Spleen (tissue), 11 donors: ENCODE measurements at regions not wholly inside any gene's neighbourhood (a gene's known extent, or its start where the extent isn't known, plus 50 kb on each side); places are given as distances from the start of the nearest gene placed in this dataset.

Source experiments
- DNase-seq: peaks from one replicate; pipeline ENCODE4 v3.0.0-alpha.2; 2020
- H3K27ac ChIP-seq, 8 donors: fragments of 200-600 bp; sonication (generic) in 7 of 8; 1 replicate in 4 of 8; 2 replicates in 4 of 8; pipeline versions ENCODE4 v1.5.0 to v1.8.0; 2016 to 2021; ENCODE audit warnings: inconsistent platforms in 4 of 8, mild to moderate bottlenecking in 4 of 8, moderate library complexity in 1 of 8
- H3K27me3 ChIP-seq, 7 donors: fragments of 200-600 bp; sonication (generic) in 6 of 7; replicated peaks in 1 of 7; 1 replicate in 4 of 7; 2 replicates in 3 of 7; pipeline versions ENCODE4 v1.5.0 to v1.8.0; 2016 to 2021; ENCODE audit warnings: inconsistent platforms in 3 of 7, mild to moderate bottlenecking in 1 of 7
- H3K36me3 ChIP-seq, 6 donors: fragments of 200-600 bp; sonication (generic) in 5 of 6; 1 replicate in 4 of 6; 2 replicates in 2 of 6; pipeline versions ENCODE4 v1.5.0 to v1.8.0; 2016 to 2021; ENCODE audit warnings: inconsistent platforms in 2 of 6
- H3K4me1 ChIP-seq, 6 donors: fragments of 200-600 bp; sonication (generic) in 5 of 6; 1 replicate in 3 of 6; 2 replicates in 3 of 6; pipeline versions ENCODE4 v1.5.0 to v1.8.0; 2016 to 2021; ENCODE audit warnings: inconsistent platforms in 3 of 6
- H3K4me3 ChIP-seq, 8 donors: fragments of 200-600 bp; sonication (generic) in 7 of 8; 1 replicate in 4 of 8; 2 replicates in 4 of 8; pipeline versions ENCODE4 v1.5.0 to v1.8.0; 2016 to 2021; ENCODE audit warnings: inconsistent platforms in 4 of 8, mild to moderate bottlenecking in 4 of 8, moderate library complexity in 2 of 8
- H3K9me3 ChIP-seq, 8 donors: fragments of 200-600 bp; sonication (generic) in 7 of 8; 1 replicate in 4 of 8; 2 replicates in 4 of 8; pipeline versions ENCODE4 v1.5.0 to v1.8.0; 2016 to 2021; ENCODE audit warnings: inconsistent platforms in 4 of 8
- POLR2A ChIP-seq, 3 donors: fragments of 450-650 bp; IDR thresholded peaks; one replicate each; pipeline ENCODE4 v1.5.1; 2017; ENCODE audit warnings: antibody characterized with exemption in 3 of 3, mild to moderate bottlenecking in 1 of 3
- POLR2AphosphoS5 ChIP-seq, 3 donors: sonication (generic); formaldehyde crosslinking; IDR thresholded peaks; one replicate each; pipeline ENCODE4 v1.5.1; 2017; ENCODE audit warnings: antibody characterized with exemption in 3 of 3
- WGBS, 5 donors: extraction: QIAGEN DNeasy Blood & Tissue Kit in 3 of 5; methylation state at CpG; one replicate each; pipeline versions ENCODE4 v1.1.5 to v1.1.7; 2013 to 2018; 5-methylcytosine and 5-hydroxymethylcytosine counted together
- intact Hi-C: fragments of 100-400 bp; cut with DNase I; formaldehyde crosslinking; loops from one replicate; pipeline ENCODE4 v1.15.0; 2023; ENCODE audit warnings: low total_unique reads
- TF ChIP-seq, protein P1 (sequence below), 11 experiments: fragments of 200-600 bp in 7 of 11; fragments of 450-650 bp in 4 of 11; sonication (generic) in 4 of 11; IDR thresholded peaks in 8 of 11; conservative IDR thresholded peaks in 3 of 11; 1 replicate in 7 of 11; 2 replicates in 4 of 11; pipeline versions ENCODE4 v1.4.0 to v1.8.0; 2016 to 2021; ENCODE audit warnings: antibody characterized with exemption in 11 of 11, inconsistent platforms in 4 of 11, mild to moderate bottlenecking in 1 of 11
- donor health status: healthy with polysubstance abuse.
- donor health status: DM: no; HTN: no; CAD: no; lungs with moderate emphysema.
- donor health status: DM: no; HTN: no; CAD: no.
- donor health status: Bipolar disorder and iron deficiency.
- donor health status: healthy.
- donor health status: DM: no; HTN: no; CAD: no.
- donor health status: DM: yes; HTN: yes; CAD: no.

DNA sequence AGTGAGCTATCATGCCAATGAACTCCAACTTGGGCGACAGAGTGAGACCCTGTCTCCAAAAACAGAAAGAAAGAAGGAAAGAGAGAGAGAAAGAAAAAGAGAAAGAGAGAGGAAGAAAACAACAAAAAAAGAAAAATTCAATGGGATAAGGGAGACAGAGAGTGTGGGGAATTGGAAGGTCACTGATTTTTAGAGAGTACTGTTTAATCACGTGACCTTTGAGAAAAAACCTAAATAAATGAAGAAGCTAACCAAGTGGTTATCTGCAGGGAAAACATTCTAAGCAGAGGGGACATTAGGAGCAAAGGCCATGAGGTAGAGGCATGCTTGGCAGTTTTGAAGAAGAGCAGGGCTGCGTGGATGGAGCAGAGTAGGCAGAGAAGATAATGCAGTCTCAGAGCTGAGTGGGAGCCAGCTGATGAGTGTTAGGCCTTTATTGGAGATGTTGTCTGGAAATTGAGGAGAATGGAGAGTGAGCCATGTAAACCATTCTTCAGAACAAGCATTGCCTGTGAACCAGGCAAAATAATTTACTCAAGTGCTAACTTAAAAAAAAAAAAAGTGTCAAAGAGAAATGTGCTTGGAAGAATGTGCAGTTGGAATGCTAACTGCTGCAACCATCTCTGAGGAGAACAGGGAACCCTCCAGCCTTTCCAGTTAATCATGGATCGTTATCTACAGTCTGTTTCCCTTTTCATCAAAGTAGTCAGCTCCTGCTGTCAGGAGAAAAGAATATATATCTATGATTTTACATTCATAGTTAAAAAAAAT is 377.3 kb upstream of the SEMA6D start:
- Histone ChIP-seq H3K27me3 (no peaks in the 10 kb centered on the region), H3K27ac (no peak overlapping the region), H3K4me1 (no peaks in the 10 kb centered on the region), H3K9me3 (peaks cover 0 to 3% (median 0%) of the 10 kb centered on the region in 8 donors), H3K4me3 (no peak overlapping the region), H3K36me3 (no peaks in the 10 kb centered on the region)
- WGBS, 5 donors: 72 to 88% (median 79%) methylated on average over 4 of the region's 4 CpGs
- intact Hi-C loops: no loop called here
- DNase-seq: no peak
- TF ChIP-seq POLR2A (IDR thresholded peaks at IDR 0.05) (no peak), POLR2AphosphoS5 (IDR thresholded peaks at IDR 0.05) (no peak)
- TF ChIP-seq, protein P1, sequence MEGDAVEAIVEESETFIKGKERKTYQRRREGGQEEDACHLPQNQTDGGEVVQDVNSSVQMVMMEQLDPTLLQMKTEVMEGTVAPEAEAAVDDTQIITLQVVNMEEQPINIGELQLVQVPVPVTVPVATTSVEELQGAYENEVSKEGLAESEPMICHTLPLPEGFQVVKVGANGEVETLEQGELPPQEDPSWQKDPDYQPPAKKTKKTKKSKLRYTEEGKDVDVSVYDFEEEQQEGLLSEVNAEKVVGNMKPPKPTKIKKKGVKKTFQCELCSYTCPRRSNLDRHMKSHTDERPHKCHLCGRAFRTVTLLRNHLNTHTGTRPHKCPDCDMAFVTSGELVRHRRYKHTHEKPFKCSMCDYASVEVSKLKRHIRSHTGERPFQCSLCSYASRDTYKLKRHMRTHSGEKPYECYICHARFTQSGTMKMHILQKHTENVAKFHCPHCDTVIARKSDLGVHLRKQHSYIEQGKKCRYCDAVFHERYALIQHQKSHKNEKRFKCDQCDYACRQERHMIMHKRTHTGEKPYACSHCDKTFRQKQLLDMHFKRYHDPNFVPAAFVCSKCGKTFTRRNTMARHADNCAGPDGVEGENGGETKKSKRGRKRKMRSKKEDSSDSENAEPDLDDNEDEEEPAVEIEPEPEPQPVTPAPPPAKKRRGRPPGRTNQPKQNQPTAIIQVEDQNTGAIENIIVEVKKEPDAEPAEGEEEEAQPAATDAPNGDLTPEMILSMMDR (IDR thresholded peaks at IDR 0.05 in 8 of 11, conservative IDR thresholded peaks at IDR 0.05 in 3 of 11): no peak

DNA sequence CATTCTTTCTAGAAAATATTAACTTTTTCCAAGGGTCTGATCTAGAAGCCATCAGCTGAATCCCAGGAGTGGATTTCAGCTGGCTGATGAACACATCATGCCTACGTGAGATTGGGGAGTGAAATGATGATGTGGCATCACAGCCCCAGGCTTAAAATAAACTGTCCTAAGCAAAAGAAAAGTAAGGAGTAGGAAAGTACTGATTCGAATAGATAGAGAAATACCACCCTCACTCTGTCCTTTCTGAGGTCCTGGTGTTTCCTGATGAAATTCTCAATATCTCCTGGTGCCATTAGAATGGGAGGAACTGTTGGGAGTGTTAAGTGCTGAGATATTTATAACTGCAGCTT is 376.8 kb upstream of the SEMA6D start:
- DNase-seq: no peak
- intact Hi-C loops: no loop called here
- H3K27ac ChIP-seq: no peak overlapping the region
- TF ChIP-seq POLR2A (IDR thresholded peaks at IDR 0.05) (no peak), POLR2AphosphoS5 (IDR thresholded peaks at IDR 0.05) (no peak)
- TF ChIP-seq, protein P1 (IDR thresholded peaks at IDR 0.05 in 8 of 11, conservative IDR thresholded peaks at IDR 0.05 in 3 of 11): no peak
- 60 to 74% (median 63%) methylated on average over 2 of the region's 2 CpGs for WGBS, 5 donors
- no peaks in the 10 kb centered on the region for H3K9me3 ChIP-seq
- no peaks in the 10 kb centered on the region for H3K4me1 ChIP-seq
- H3K36me3 ChIP-seq: no peaks in the 10 kb centered on the region
- no peaks in the 10 kb centered on the region for H3K27me3 ChIP-seq
- no peak overlapping the region for H3K4me3 ChIP-seq

DNA sequence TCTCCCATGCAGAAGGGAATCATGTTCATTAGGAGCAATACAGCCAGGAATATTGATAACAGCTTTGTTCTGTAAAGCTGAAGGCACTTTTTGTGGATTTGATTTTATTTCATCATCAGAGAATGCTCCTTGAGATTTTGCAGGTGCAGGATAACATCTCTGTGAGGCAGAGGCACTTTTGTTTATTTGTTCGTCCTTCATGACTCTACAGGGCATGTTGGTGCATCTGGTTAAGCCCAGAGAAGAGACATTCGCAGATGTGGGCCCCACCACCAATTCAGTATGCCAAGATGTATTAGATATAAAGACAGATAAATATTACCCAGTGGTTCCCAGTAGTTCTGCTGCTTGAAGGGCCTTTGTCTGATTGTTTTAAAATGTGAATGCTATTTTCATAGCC is 368.1 kb upstream of the SEMA6D start:
- H3K36me3 ChIP-seq: no peaks in the 10 kb centered on the region
- intact Hi-C loops: no loop called here
- H3K4me1 ChIP-seq: no peaks in the 10 kb centered on the region
- H3K4me3 ChIP-seq: no peak overlapping the region
- H3K27ac ChIP-seq: no peak overlapping the region
- WGBS, 5 donors: 75 to 82% (median 81%) methylated on average over 2 of the region's 2 CpGs
- no peaks in the 10 kb centered on the region for H3K9me3 ChIP-seq
- no peak for TF ChIP-seq POLR2A (IDR thresholded peaks at IDR 0.05)
- TF ChIP-seq POLR2AphosphoS5 (IDR thresholded peaks at IDR 0.05): no peak
- TF ChIP-seq, protein P1 (IDR thresholded peaks at IDR 0.05 in 8 of 11, conservative IDR thresholded peaks at IDR 0.05 in 3 of 11): no peak
- DNase-seq: no peak
- H3K27me3 ChIP-seq: no peaks in the 10 kb centered on the region

DNA sequence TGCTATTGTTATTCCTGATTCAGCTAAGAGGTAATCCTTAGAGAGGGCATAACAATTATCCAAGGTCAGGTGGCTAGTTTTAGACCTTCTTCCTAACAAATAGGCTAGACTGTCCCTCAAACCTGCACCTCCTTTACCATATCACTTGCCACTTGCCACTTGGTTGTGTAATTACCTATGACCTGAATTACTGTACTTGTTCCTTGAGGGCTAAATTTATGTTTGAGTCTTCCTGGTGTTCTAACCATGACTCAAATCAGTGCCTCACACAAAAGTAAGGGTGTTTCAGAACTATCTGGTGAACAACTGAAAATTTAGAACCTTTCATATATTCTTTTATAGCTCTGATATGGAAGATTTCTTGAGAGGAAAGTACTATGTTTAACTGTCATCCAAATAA is 365.8 kb upstream of the SEMA6D start:
- no peaks in the 10 kb centered on the region for H3K27me3 ChIP-seq
- intact Hi-C loops: no loop called here
- TF ChIP-seq, protein P1 (IDR thresholded peaks at IDR 0.05 in 8 of 11, conservative IDR thresholded peaks at IDR 0.05 in 3 of 11): no peak
- TF ChIP-seq POLR2AphosphoS5 (IDR thresholded peaks at IDR 0.05) (no peak), POLR2A (IDR thresholded peaks at IDR 0.05) (no peak)
- H3K36me3 ChIP-seq: no peaks in the 10 kb centered on the region
- no peaks in the 10 kb centered on the region for H3K4me1 ChIP-seq
- H3K4me3 ChIP-seq: no peak overlapping the region
- H3K9me3 ChIP-seq: no peaks in the 10 kb centered on the region
- H3K27ac ChIP-seq: no peak overlapping the region
- no peak for DNase-seq
